ENCODE measurements at regions not wholly inside any gene's neighbourhood (a gene's known extent, or its start where the extent isn't known, plus 50 kb on each side); places are given as distances from the start of the nearest gene placed in this dataset.

GRCh38 chr2:13018490-13018889, 301.8 kb downstream of the TRIB2 start:
- no peak overlapping the region for H3K4me3 ChIP-seq (ENCODE audit: low read depth, low read length)
- TF ChIP-seq, protein P1, sequence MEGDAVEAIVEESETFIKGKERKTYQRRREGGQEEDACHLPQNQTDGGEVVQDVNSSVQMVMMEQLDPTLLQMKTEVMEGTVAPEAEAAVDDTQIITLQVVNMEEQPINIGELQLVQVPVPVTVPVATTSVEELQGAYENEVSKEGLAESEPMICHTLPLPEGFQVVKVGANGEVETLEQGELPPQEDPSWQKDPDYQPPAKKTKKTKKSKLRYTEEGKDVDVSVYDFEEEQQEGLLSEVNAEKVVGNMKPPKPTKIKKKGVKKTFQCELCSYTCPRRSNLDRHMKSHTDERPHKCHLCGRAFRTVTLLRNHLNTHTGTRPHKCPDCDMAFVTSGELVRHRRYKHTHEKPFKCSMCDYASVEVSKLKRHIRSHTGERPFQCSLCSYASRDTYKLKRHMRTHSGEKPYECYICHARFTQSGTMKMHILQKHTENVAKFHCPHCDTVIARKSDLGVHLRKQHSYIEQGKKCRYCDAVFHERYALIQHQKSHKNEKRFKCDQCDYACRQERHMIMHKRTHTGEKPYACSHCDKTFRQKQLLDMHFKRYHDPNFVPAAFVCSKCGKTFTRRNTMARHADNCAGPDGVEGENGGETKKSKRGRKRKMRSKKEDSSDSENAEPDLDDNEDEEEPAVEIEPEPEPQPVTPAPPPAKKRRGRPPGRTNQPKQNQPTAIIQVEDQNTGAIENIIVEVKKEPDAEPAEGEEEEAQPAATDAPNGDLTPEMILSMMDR (IDR thresholded peaks at IDR 0.05; ENCODE audit: low read depth, low read length): no peak

DNA sequence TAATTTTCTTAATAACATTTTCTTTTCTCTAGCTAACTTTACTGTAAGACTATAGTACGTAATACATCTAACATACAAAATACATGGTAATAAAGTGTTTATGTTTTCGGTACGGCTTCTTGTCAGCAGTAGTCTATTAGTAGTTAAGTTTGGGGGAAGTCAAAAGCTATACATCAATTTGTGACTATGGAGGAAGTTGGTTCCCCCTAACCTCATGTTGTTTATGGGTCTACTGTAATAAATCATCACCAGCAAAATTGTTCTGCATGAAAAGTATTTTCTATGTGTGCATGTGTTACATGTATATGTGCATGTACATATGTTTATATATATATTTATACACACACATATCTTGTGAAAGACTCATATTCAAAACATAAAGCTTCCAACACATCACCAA, 303.0 kb downstream of the TRIB2 start:
- TF ChIP-seq, protein P1 (IDR thresholded peaks at IDR 0.05; ENCODE audit: low read depth, low read length): no peak
- H3K4me3 ChIP-seq (ENCODE audit: low read depth, low read length): no peak overlapping the region

GRCh38 chr2:13020469-13020868, 303.7 kb downstream of the TRIB2 start:
- no peak overlapping the region for H3K4me3 ChIP-seq (ENCODE audit: low read depth, low read length)
- TF ChIP-seq, protein P1 (IDR thresholded peaks at IDR 0.05; ENCODE audit: low read depth, low read length): no peak

DNA sequence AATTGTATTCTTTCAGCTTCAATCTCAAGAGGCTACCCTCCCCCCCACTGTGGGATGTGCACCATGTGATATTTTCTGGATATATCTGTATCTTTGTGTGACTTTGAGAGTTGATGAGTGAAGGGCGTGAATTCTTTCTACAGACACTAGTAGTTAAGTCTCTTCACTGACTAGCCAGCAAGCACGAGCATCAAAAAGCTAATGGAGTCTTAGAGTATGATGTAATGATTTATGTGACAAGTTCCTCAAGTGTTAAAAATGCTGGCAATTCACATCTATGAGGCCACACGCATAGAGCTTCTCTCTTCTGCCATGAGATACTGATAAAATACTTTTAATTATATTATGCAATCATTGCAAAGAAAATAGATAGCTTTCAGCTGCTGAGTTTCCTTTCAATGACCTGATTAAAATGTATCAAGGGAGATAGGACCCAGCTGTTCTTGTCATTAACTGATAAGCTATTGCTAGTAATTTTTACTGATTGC, 304.8 kb downstream of the TRIB2 start:
- H3K4me3 ChIP-seq (ENCODE audit: low read depth, low read length): no peak overlapping the region
- TF ChIP-seq, protein P1 (IDR thresholded peaks at IDR 0.05; ENCODE audit: low read depth, low read length): no peak

- TF ChIP-seq, protein P1 (IDR thresholded peaks at IDR 0.05; ENCODE audit: low read depth, low read length): no peak
- no peak overlapping the region for H3K4me3 ChIP-seq (ENCODE audit: low read depth, low read length)
These were observed 313.9 kb downstream of the TRIB2 start for GRCh38 chr2:13030606-13031005.

- TF ChIP-seq, protein P1 (IDR thresholded peaks at IDR 0.05; ENCODE audit: low read depth, low read length): no peak
- H3K4me3 ChIP-seq (ENCODE audit: low read depth, low read length): no peak overlapping the region
These were observed 318.1 kb downstream of the TRIB2 start for GRCh38 chr2:13034861-13035260.

DNA sequence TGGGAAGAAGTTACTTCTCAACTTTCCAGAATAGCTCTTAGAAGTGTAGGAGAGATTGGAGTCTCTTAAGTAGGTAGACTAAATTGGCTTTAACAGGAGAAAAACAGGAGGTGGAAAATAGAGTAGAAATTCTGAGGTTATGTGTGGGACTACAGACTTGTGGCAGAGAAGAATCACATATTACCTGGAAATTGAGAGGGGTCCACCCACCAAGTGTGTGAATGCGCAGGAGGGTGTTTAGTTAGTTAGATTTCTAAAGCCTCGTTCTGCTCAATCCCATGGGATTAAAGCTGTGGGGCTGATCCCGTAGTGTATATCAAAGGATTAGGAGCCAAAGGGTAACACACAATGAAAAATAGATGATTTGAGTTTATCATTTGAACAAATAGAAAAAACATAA, 319.1 kb downstream of the TRIB2 start:
- TF ChIP-seq, protein P1 (IDR thresholded peaks at IDR 0.05; ENCODE audit: low read depth, low read length): no peak
- no peak overlapping the region for H3K4me3 ChIP-seq (ENCODE audit: low read depth, low read length)
